Amniotic stem cell (primary cell): ENCODE measurements at regions not wholly inside any gene's neighbourhood (a gene's known extent, or its start where the extent isn't known, plus 50 kb on each side); places are given as distances from the start of the nearest gene placed in this dataset.
"Not testable (repeated sequence)": the region's sequence is repeated elsewhere in the genome, so short reads cannot be mapped to it uniquely, and the experiment has no call there.

Experiments
- DNase-seq: peaks from one replicate; lab custom pipeline; 2025; lab: John Stamatoyannopoulos, UW

DNA sequence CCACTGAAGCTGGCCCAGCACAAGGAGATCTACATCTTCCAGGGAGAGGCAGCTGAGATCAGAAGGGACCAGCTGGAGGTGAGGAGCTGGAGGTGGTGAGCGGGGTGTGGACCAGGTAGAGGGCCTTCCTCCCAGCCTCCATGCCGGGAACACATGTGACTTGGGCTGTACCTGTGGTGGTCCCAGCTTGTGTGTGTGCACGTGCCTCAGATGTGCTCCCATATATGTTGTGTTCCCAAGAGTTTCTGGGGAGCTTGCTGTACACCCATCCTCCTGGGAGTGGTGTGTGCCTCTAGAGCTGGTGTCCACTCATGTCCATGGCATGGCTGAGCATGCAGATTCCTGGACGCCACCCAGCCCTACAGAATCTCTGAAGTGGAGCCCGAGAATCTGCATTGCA lies 183.7 kb upstream of the AKAP13 start:
- not testable (repeated sequence) for DNase-seq

- not testable (repeated sequence) for DNase-seq
These were observed 182.8 kb upstream of the AKAP13 start for GRCh38 chr15:85197582-85197981.

DNA sequence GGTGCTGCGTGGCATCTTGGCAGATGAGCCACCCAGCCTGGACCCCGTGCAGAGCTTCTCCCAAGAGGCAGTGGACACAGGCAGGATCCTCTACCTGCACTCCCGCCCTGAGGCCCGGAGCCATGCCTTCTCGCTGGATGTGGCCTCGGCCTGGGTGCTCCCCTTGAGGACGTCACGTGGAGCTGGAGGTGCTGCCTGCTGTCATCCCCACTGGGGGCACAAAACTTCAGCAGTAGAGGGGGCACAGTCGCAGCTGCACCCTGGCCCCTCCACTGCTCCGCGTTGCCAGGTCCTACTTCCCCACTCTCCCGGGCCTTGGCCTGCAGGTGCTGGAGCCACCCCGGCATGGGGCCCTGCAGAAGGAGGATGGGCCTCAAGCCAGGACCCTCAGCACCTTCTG lies 182.0 kb upstream of the AKAP13 start:
- not testable (repeated sequence) for DNase-seq

- DNase-seq, result not testable (repeated sequence)
These were observed 180.2 kb upstream of the AKAP13 start for GRCh38 chr15:85200215-85200614.

DNA sequence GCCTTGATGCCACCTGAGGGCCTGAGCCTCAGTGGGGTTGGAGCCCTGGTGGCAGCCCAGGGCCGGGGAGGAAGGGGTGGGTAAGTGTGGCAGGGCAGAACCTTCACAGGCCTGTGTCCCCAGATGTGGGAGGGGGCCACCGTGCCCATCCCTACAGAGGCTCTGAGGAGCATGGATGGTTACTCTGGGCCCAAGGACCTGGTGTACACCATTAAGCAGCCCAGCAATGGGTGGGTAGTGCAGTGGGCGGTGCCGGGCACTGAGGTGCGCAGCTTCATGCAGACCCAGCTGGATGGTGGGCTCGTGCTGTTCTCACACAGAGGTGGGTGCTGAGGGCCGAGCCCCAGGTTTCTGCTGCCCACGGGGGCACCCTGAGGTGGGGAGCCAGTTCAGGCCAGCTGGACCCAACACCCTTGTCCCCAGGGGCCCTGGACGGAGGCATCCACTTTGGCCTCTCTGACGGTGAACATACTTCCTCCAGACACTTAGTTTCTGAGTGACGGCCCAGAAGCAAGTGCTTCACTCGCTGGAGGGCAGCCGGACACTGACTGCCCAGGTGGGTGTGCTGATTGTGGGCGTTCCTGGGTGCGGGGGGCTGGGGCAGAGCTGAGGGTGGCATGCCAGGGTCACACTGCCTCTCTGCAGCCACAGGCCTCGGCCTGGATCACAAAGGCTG lies 179.1 kb upstream of the AKAP13 start:
- DNase-seq, result not testable (repeated sequence)

DNA sequence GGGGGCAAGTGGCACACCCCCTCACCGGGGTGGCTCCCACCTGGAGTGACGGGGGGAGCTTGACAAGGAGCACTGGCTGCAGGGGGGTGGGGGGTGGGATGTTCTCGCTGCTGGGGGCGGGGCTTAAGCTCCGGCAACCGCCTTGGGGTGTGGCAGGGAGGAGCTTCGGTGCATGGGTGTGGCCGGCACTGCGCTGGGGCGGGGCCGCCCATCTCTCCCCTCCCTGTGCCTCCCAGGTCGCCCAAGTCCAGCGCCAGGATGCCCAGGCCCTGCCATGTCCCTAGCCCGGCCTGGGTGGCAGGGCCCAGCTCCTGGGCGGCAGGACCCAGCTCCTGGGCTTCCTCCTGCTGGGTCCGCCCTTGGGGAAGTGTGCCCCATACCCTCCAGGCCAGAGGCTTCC lies 175.9 kb upstream of the AKAP13 start:
- DNase-seq, result not testable (repeated sequence)

DNA sequence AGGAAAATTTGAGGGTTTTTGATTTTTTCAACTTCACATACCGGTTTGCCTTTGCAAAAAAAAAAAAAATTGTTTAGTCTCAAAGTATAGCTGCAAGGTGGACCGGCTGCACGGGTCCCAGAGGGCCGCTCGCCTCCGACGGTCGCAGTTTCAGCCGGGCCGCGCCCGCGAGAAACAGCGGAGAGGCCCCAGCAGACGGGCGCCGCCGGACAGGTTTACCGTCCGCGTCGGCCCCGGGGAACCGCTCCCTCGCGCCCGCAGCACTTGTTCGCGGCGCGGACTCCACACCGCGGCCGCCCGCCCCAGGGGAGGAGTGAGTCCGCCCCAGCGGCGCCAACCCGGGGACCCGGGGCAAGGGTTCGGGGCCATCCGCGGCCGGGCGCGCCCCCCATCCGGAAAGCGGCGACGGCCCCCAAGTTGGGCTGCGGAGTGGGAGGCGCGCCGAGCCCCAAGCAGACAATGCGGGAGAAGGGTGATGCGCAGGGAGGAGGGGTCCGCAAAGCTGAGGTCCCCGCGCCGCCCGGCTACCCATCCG lies 146.5 kb upstream of the AKAP13 start:
- DNase-seq, result not testable (repeated sequence)

DNA sequence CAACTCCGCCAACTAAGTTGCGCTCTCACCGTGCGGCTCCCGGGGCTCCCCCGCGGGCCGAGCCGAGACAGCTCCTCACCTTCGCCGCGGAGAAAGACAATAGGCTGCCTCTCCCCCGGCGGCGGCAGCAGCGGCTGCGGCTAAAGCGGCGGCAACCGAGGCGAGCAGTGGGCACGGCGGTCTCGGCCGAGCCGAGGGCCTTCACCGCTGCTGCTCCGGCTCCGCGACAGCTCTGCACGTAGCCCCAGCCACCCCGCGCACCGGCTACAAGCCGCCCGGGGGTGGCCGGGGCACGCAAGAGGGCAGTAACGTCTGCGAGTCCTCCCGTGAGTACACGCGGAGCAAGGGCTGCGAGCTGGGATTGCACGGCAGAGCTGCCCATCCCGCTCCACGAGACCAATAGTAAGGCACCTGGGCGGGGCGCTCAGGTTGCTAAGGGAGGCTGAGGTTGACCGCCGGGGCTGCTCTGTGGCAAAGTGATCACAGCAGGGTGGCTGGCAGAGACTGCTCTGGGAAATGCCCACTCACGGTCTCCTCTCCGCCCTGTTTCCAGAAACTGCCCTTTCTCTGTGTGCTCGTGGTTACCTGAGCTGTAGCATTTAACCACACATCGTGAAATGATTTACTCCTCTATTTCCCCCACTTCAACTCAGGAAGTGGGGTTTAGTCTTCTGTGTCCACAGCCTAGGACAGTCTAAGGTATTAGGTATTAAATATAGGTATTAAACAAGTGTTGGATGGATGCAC lies 145.8 kb upstream of the AKAP13 start:
- not testable (repeated sequence) for DNase-seq

DNA sequence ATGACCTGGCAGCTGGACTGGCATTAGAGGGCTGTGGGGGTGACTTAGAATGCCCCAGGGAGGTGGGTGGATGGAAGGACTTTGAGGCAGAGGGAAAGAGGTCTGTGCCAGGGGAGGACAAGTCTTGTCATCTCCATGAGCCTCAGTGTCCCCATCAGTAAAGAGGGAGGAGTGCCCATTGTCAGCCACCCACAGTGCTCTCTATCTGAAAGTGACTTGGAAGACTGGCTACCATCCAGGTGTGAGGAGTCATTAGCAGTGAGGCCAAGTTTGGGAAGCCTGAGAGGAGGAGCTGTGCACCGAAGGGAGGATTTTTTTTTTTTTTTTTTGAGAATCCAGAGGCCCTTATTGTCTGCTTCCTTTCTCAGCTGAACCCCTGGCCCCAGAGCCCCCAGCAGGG lies 136.3 kb upstream of the AKAP13 start:
- DNase-seq, result not testable (repeated sequence)

- DNase-seq, result not testable (repeated sequence)
These were observed 129.4 kb upstream of the AKAP13 start for GRCh38 chr15:85250938-85251542.

DNA sequence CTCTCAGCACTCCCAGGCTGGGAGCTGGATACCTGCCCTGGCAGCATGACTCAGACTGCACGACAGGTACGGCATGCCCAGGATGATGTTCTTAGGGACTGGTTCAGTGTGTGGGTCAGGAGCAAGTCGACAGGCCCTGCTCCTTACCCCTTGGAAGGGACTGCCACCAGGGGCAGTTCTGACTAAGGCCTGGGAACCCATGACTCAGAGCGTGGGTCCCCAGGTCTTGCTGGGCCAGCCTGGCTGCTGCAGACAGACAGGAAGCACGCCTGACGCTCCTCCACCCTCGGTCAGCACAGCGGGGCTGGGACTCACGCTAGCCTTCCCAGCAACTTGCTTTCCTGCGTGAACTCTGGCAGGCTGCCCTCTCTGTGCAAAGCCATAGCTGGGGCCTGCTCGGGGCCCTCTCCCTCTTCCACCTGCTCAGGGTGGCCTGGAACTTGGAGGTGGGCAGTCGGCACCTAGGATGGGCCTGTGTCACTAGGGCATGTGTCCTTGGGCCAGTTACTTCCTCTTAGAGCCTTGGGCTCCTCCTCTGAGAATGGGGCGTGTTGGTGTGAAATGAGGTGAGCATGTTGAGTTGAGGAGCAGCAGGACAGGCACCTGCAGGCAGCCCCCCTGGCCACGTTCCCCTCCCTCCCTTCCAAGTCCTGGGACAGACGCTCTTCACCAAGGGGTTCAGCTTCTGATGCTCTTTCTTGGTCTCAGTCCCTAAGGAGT lies 127.0 kb upstream of the AKAP13 start:
- not testable (repeated sequence) for DNase-seq

GRCh38 chr15:85254961-85255360 lies 125.4 kb upstream of the AKAP13 start:
- DNase-seq, result not testable (repeated sequence)

GRCh38 chr15:85255502-85255901 lies 124.9 kb upstream of the AKAP13 start:
- DNase-seq, result not testable (repeated sequence)

GRCh38 chr15:85256009-85256997 lies 124.1 kb upstream of the AKAP13 start:
- not testable (repeated sequence) for DNase-seq

DNA sequence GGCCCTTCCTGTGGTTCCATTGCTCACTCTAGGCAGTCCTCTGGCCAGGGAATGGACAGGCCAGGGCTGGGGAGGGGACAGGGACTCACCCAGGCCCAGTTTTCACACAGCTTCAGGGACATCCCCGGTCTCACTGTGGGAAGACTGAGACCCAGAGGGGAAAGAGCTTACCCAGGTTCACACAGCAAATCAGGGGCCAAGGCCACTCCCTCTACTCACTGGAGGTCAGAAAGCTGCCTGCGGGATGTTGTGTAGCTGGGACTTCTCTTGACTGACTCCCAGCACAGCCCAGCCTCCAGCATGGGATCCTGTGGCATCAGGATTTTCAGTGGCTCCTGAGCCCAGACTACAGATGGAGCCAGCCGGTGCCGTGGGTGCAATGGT lies 122.3 kb upstream of the AKAP13 start:
- DNase-seq, result not testable (repeated sequence)

GRCh38 chr15:85258559-85259209 lies 121.7 kb upstream of the AKAP13 start:
- DNase-seq, result not testable (repeated sequence)

- not testable (repeated sequence) for DNase-seq
These were observed 119.9 kb upstream of the AKAP13 start for GRCh38 chr15:85260526-85260925.

DNA sequence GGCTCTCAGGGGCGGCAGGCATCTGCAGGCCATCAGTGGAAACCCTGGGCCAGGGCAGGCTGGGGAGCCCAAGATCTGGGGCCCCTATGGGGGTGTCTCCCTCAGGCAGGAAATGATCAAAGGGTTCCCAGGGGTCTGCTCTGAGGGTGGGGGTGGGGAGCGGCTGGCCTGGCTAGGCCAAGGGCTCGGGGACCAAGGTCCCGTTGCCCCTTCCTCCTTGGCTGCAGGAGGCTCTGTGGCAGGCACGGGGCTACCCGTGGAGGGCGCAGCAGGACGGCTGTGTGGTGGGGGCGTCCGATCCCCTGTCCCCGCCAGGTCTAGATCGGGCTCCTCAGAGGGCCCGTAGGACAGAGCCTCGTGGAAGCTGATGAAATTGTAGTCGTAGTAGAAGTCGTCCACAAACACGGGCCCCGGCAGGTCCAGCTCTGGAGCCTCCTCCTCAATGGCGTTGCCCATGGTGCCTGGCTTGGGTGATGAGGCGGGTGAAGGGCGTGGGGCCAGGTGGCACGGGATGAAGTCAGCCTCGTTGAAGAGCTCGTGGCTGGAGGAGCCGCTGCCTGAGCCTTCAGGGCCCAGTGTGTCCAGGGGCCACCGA lies 117.8 kb upstream of the AKAP13 start:
- not testable (repeated sequence) for DNase-seq

- DNase-seq, result not testable (repeated sequence)
These were observed 116.5 kb upstream of the AKAP13 start for GRCh38 chr15:85263842-85264440.
